GM21576 (cell line): ENCODE measurements at regions not wholly inside any gene's neighbourhood (a gene's known extent, or its start where the extent isn't known, plus 50 kb on each side); places are given as distances from the start of the nearest gene placed in this dataset.

Experiments
- ATAC-seq: cut with Tn5 transposase; IDR thresholded peaks from one replicate; pipeline ENCODE4 v1.9.1; 2021; ENCODE audit warnings: mild to moderate bottlenecking, moderate library complexity; ENCODE audit not compliant: unreplicated experiment

GRCh38 chr2:120401275-120402066 lies 55.5 kb downstream of the INHBB start:
- ATAC-seq: no peak

GRCh38 chr2:120402067-120402433 lies 56.1 kb downstream of the INHBB start:
- no peak for ATAC-seq

- no peak for ATAC-seq
These were observed 56.6 kb downstream of the INHBB start for GRCh38 chr2:120402508-120402907.

GRCh38 chr2:120403261-120403660 lies 57.3 kb downstream of the INHBB start:
- ATAC-seq: no peak

- ATAC-seq: no peak
These were observed 57.7 kb downstream of the INHBB start for GRCh38 chr2:120403676-120404075.

- no peak for ATAC-seq
These were observed 58.3 kb downstream of the INHBB start for GRCh38 chr2:120404274-120404673.

GRCh38 chr2:120404941-120405758 lies 59.2 kb downstream of the INHBB start:
- ATAC-seq: no peak

- no peak for ATAC-seq
These were observed 59.8 kb downstream of the INHBB start for GRCh38 chr2:120405759-120406099.

- ATAC-seq: no peak
These were observed 60.6 kb downstream of the INHBB start for GRCh38 chr2:120406566-120406965.

GRCh38 chr2:120410487-120410886 lies 64.6 kb downstream of the INHBB start:
- no peak for ATAC-seq

GRCh38 chr2:120415060-120415459 lies 69.1 kb downstream of the INHBB start:
- ATAC-seq: no peak

- ATAC-seq: no peak
These were observed 70.0 kb downstream of the INHBB start for GRCh38 chr2:120415728-120416509.

GRCh38 chr2:120418174-120418787 lies 72.3 kb downstream of the INHBB start:
- ATAC-seq: no peak

- ATAC-seq: no peak
These were observed 73.1 kb downstream of the INHBB start for GRCh38 chr2:120419073-120419472.

- no peak for ATAC-seq
These were observed 74.0 kb downstream of the INHBB start for GRCh38 chr2:120419955-120420354.

- no peak for ATAC-seq
These were observed 75.3 kb downstream of the INHBB start for GRCh38 chr2:120421126-120421829.

GRCh38 chr2:120421830-120422175 lies 75.9 kb downstream of the INHBB start:
- ATAC-seq: no peak

GRCh38 chr2:120422465-120423160 lies 76.7 kb downstream of the INHBB start:
- no peak for ATAC-seq

- no peak for ATAC-seq
These were observed 77.4 kb downstream of the INHBB start for GRCh38 chr2:120423167-120423943.
